Hematopoietic multipotent progenitor cell treated with erythropoietin and hydrocortisone succinate and interleukin-3 and kit ligand, for 17 days (in vitro differentiated cells): ENCODE measurements at regions not wholly inside any gene's neighbourhood (a gene's known extent, or its start where the extent isn't known, plus 50 kb on each side); places are given as distances from the start of the nearest gene placed in this dataset.
"Not testable (repeated sequence)": the region's sequence is repeated elsewhere in the genome, so short reads cannot be mapped to it uniquely, and the experiment has no call there.

Experiments
- DNase-seq: peaks from one replicate; pipeline ENCODE4 v3.0.0-alpha.2; 2015; ENCODE audit warnings: low spot score

- DNase-seq = no peak
These were observed 192.9 kb upstream of the TBL1X start for GRCh38 chrX:9271789-9272525.

GRCh38 chrX:9273744-9274143, 191.1 kb upstream of the TBL1X start:
- DNase-seq = no peak

GRCh38 chrX:9278475-9279233, 186.2 kb upstream of the TBL1X start:
- no peak for DNase-seq

GRCh38 chrX:9279234-9279544, 185.7 kb upstream of the TBL1X start:
- DNase-seq = no peak

GRCh38 chrX:9280831-9281230, 184.0 kb upstream of the TBL1X start:
- DNase-seq = no peak

- DNase-seq = no peak
These were observed 182.5 kb upstream of the TBL1X start for GRCh38 chrX:9282325-9282724.

GRCh38 chrX:9285342-9285771, 179.5 kb upstream of the TBL1X start:
- no peak for DNase-seq

- DNase-seq = no peak
These were observed 178.6 kb upstream of the TBL1X start for GRCh38 chrX:9286234-9286633.

GRCh38 chrX:9291629-9292028, 173.2 kb upstream of the TBL1X start:
- no peak for DNase-seq

GRCh38 chrX:9293051-9293496, 171.8 kb upstream of the TBL1X start:
- DNase-seq = no peak

GRCh38 chrX:9293903-9294302, 171.0 kb upstream of the TBL1X start:
- DNase-seq = no peak

- DNase-seq = no peak
These were observed 169.3 kb upstream of the TBL1X start for GRCh38 chrX:9295551-9295950.

GRCh38 chrX:9298221-9298620, 166.6 kb upstream of the TBL1X start:
- no peak for DNase-seq

- DNase-seq = not testable (repeated sequence)
These were observed 165.2 kb upstream of the TBL1X start for GRCh38 chrX:9299681-9300080.

- no peak for DNase-seq
These were observed 163.0 kb upstream of the TBL1X start for GRCh38 chrX:9301836-9302235.

GRCh38 chrX:9302381-9302780, 162.5 kb upstream of the TBL1X start:
- no peak for DNase-seq

GRCh38 chrX:9308426-9308825, 156.4 kb upstream of the TBL1X start:
- DNase-seq = no peak

GRCh38 chrX:9310616-9311015, 154.2 kb upstream of the TBL1X start:
- DNase-seq = no peak

GRCh38 chrX:9311421-9312160, 153.3 kb upstream of the TBL1X start:
- no peak for DNase-seq

- DNase-seq = peak; percentile 62
These were observed 151.7 kb upstream of the TBL1X start for GRCh38 chrX:9312922-9313867.

GRCh38 chrX:9315086-9315485, 149.8 kb upstream of the TBL1X start:
- no peak for DNase-seq

GRCh38 chrX:9316096-9316495, 148.8 kb upstream of the TBL1X start:
- DNase-seq = no peak
